ENCODE measurements at regions not wholly inside any gene's neighbourhood (a gene's known extent, or its start where the extent isn't known, plus 50 kb on each side); places are given as distances from the start of the nearest gene placed in this dataset.

GRCh38 chr1:222995236-222995580 is 147.8 kb downstream of the TLR5 start:
- H3K27me3 Mint-ChIP-seq (ENCODE audit: insufficient read depth, low read depth) = no peaks in the 10 kb centered on the region
- Histone ChIP-seq H3K9me3 (ENCODE audit: low read depth) (no peaks in the 10 kb centered on the region), H2AFZ (replicated peaks) (no peak overlapping the region), H3K27me3 (no peaks in the 10 kb centered on the region), H3K79me2 (ENCODE audit: low read depth) (no peaks in the 10 kb centered on the region), H3K27ac (no peak overlapping the region), H3K36me3 (no peaks in the 10 kb centered on the region), H4K20me1 (ENCODE audit: low read depth) (no peaks in the 10 kb centered on the region), H3K9ac (no peak overlapping the region), H3K4me1 (peaks cover 22% of the 10 kb centered on the region), H3K4me2 (peak overlapping the region; percentile 24), H3F3A (ENCODE audit: low read depth) (peaks cover 7% of the 10 kb centered on the region), H3K4me3 (no peak overlapping the region)
- peaks cover 34% of the 10 kb centered on the region for H3K4me1 Mint-ChIP-seq
- no peaks in the 10 kb centered on the region for H3K9me3 Mint-ChIP-seq
- no peak for DNase-seq (ENCODE audit: low spot score)
- TF ChIP-seq EZH2 (IDR thresholded peaks at IDR 0.05) = no peak
- TF ChIP-seq CTCF (IDR thresholded peaks at IDR 0.05) = no peak
- no peak for TF ChIP-seq EZH2phosphoT487 (IDR thresholded peaks at IDR 0.05)
- peak overlapping the region; percentile 19 for H3K27ac Mint-ChIP-seq
- peak overlapping the region; percentile 2 for H3K4me3 Mint-ChIP-seq
- H3K36me3 Mint-ChIP-seq = peaks cover 39% of the 10 kb centered on the region

GRCh38 chr1:222995620-222996309 is 147.3 kb downstream of the TLR5 start:
- Histone ChIP-seq H3K4me3 (no peak overlapping the region), H3K36me3 (no peaks in the 10 kb centered on the region), H2AFZ (replicated peaks) (no peak overlapping the region), H3K9ac (no peak overlapping the region), H3K9me3 (ENCODE audit: low read depth) (no peaks in the 10 kb centered on the region), H3K27me3 (no peaks in the 10 kb centered on the region), H3K4me2 (no peak overlapping the region), H3K4me1 (peaks cover 27% of the 10 kb centered on the region), H4K20me1 (ENCODE audit: low read depth) (no peaks in the 10 kb centered on the region), H3K79me2 (ENCODE audit: low read depth) (no peaks in the 10 kb centered on the region), H3K27ac (no peak overlapping the region), H3F3A (ENCODE audit: low read depth) (peaks cover 7% of the 10 kb centered on the region)
- Mint-ChIP-seq H3K9me3 (no peaks in the 10 kb centered on the region), H3K27me3 (ENCODE audit: insufficient read depth, low read depth) (no peaks in the 10 kb centered on the region), H3K27ac (peak overlapping the region; percentile 29), H3K4me1 (peaks cover 38% of the 10 kb centered on the region), H3K4me3 (no peak overlapping the region), H3K36me3 (peaks cover 42% of the 10 kb centered on the region)
- TF ChIP-seq EZH2 (IDR thresholded peaks at IDR 0.05) (no peak), EZH2phosphoT487 (IDR thresholded peaks at IDR 0.05) (no peak), CTCF (IDR thresholded peaks at IDR 0.05) (no peak)
- DNase-seq (ENCODE audit: low spot score) = no peak

DNA sequence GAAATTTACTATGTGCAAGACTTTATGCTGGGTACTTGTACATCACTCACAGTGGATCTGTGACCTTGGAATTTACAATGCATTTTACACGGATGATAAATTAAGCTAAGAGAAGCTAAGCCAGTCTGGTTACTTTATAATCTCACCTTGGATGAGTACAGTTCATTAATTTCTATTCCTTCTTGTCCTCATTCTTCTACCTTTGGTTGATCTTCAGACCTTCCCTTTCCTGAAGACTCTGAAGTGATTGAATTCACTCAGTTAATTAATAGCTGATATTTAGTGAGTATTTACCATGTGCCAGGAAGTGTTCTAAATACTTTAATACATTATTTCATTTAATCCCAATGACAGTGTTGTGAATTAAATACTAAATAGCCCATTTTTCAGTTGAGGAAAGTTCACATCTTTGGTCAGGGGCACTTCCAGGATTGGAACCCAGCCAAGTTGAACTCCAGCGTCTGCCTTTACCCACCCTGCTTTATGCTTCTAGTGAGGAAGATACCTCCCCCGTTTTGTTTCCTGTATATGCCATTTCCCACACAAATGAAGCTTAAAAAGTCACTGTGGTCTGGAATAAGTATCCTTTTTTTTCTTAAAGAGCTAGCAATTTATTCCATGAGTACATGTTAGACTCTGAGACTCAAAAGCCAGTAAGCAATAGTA is 146.6 kb downstream of the TLR5 start:
- H3K79me2 ChIP-seq (ENCODE audit: low read depth) = no peaks in the 10 kb centered on the region
- no peak overlapping the region for H3K4me3 Mint-ChIP-seq
- no peak overlapping the region for H3K27ac Mint-ChIP-seq
- H3K4me2 ChIP-seq = no peak overlapping the region
- H3K9ac ChIP-seq = no peak overlapping the region
- H2AFZ ChIP-seq (replicated peaks) = no peak overlapping the region
- no peak overlapping the region for H3K4me3 ChIP-seq
- no peak for TF ChIP-seq EZH2phosphoT487 (IDR thresholded peaks at IDR 0.05)
- no peak for TF ChIP-seq EZH2 (IDR thresholded peaks at IDR 0.05)
- TF ChIP-seq CTCF (IDR thresholded peaks at IDR 0.05) = no peak
- H3K27ac ChIP-seq = no peak overlapping the region
- no peaks in the 10 kb centered on the region for H4K20me1 ChIP-seq (ENCODE audit: low read depth)
- peaks cover 46% of the 10 kb centered on the region for H3K36me3 Mint-ChIP-seq
- no peak for DNase-seq (ENCODE audit: low spot score)
- H3K4me1 ChIP-seq = peaks cover 29% of the 10 kb centered on the region
- H3K4me1 Mint-ChIP-seq = peaks cover 39% of the 10 kb centered on the region
- no peaks in the 10 kb centered on the region for H3K9me3 ChIP-seq (ENCODE audit: low read depth)
- no peaks in the 10 kb centered on the region for H3K27me3 Mint-ChIP-seq (ENCODE audit: insufficient read depth, low read depth)
- H3K36me3 ChIP-seq = no peaks in the 10 kb centered on the region
- peaks cover 7% of the 10 kb centered on the region for H3F3A ChIP-seq (ENCODE audit: low read depth)
- H3K9me3 Mint-ChIP-seq = no peaks in the 10 kb centered on the region
- H3K27me3 ChIP-seq = no peaks in the 10 kb centered on the region

Data from neural progenitor cell (in vitro differentiated cells).